GM18508 (cell line): ENCODE measurements at regions not wholly inside any gene's neighbourhood (a gene's known extent, or its start where the extent isn't known, plus 50 kb on each side); places are given as distances from the start of the nearest gene placed in this dataset.
"Not testable (repeated sequence)": the region's sequence is repeated elsewhere in the genome, so short reads cannot be mapped to it uniquely, and the experiment has no call there.

ENCODE experiments used
- ATAC-seq: cut with Tn5 transposase; IDR thresholded peaks from one replicate; pipeline ENCODE4 v1.9.1; 2021; ENCODE audit warnings: moderate number of reproducible peaks; ENCODE audit not compliant: insufficient read depth, unreplicated experiment

GRCh38 chr3:81375921-81376320 is 385.5 kb downstream of the GBE1 start:
- ATAC-seq = no peak

GRCh38 chr3:81364411-81364810 is 397.0 kb downstream of the GBE1 start:
- no peak for ATAC-seq

GRCh38 chr3:81363816-81364215 is 397.6 kb downstream of the GBE1 start:
- no peak for ATAC-seq

- no peak for ATAC-seq
Measured at GRCh38 chr3:81354119-81354518, 407.3 kb downstream of the GBE1 start.

GRCh38 chr3:81352867-81353266 is 408.6 kb downstream of the GBE1 start:
- no peak for ATAC-seq

GRCh38 chr3:81349816-81350340 is 411.6 kb downstream of the GBE1 start:
- no peak for ATAC-seq

GRCh38 chr3:81339040-81339845 is 422.2 kb downstream of the GBE1 start:
- peak; percentile 92 for ATAC-seq

GRCh38 chr3:81336470-81336869 is 425.0 kb downstream of the GBE1 start:
- ATAC-seq = no peak

- not testable (repeated sequence) for ATAC-seq
Measured at GRCh38 chr3:81329835-81330234, 431.6 kb downstream of the GBE1 start.

- ATAC-seq = no peak
Measured at GRCh38 chr3:81326245-81326644, 435.2 kb downstream of the GBE1 start.

GRCh38 chr3:81320862-81321261 is 440.6 kb downstream of the GBE1 start:
- ATAC-seq = no peak

- ATAC-seq = no peak
Measured at GRCh38 chr3:81315030-81315429, 446.4 kb downstream of the GBE1 start.

GRCh38 chr3:81311321-81311720 is 450.1 kb downstream of the GBE1 start:
- no peak for ATAC-seq

GRCh38 chr3:81308306-81308705 is 453.1 kb downstream of the GBE1 start:
- ATAC-seq = no peak

- no peak for ATAC-seq
Measured at GRCh38 chr3:81307221-81307620, 454.2 kb downstream of the GBE1 start.

GRCh38 chr3:81303321-81303720 is 458.1 kb downstream of the GBE1 start:
- no peak for ATAC-seq

GRCh38 chr3:81302045-81302444 is 459.4 kb downstream of the GBE1 start:
- ATAC-seq = peak; percentile 67

GRCh38 chr3:81301230-81301629 is 460.2 kb downstream of the GBE1 start:
- ATAC-seq = no peak

GRCh38 chr3:81300324-81300927 is 461.0 kb downstream of the GBE1 start:
- no peak for ATAC-seq

GRCh38 chr3:81299481-81299880 is 462.0 kb downstream of the GBE1 start:
- ATAC-seq = no peak

- ATAC-seq = no peak
Measured at GRCh38 chr3:81295906-81296577, 465.4 kb downstream of the GBE1 start.
